BE2C (cell line): ENCODE measurements at regions not wholly inside any gene's neighbourhood (a gene's known extent, or its start where the extent isn't known, plus 50 kb on each side); places are given as distances from the start of the nearest gene placed in this dataset.

Source experiments
- DNase-seq: peaks from one replicate; pipeline ENCODE4 v3.0.0-alpha.2; 2020
- H3K27me3 ChIP-seq: fragments of 250-450 bp; sonication (Bioruptor Pico); 2 replicates; pipeline ENCODE4 v1.5.1; 2020; ENCODE audit warnings: mild to moderate bottlenecking
- H3K36me3 ChIP-seq: fragments of 250-450 bp; sonication (Bioruptor Pico); 2 replicates; pipeline ENCODE4 v1.5.1; 2020; ENCODE audit warnings: mild to moderate bottlenecking
- H3K4me1 ChIP-seq: fragments of 250-450 bp; sonication (Bioruptor Pico); 2 replicates; pipeline ENCODE4 v1.5.1; 2020
- H3K4me3 ChIP-seq: 2 replicates; pipeline ENCODE4 v1.5.1; 2011; ENCODE audit warnings: low read depth, low read length
- H3K9me3 ChIP-seq: fragments of 250-450 bp; sonication (Bioruptor Pico); 2 replicates; pipeline ENCODE4 v1.5.1; 2020
- CTCF ChIP-seq: IDR thresholded peaks from 2 replicates; pipeline ENCODE4 v1.5.1; 2012; ENCODE audit warnings: mild to moderate bottlenecking, low read depth, low read length

- no peak for TF ChIP-seq CTCF
- no peak for DNase-seq
- Histone ChIP-seq H3K4me3 (no peak overlapping the region), H3K4me1 (peaks cover 18% of the 10 kb centered on the region), H3K36me3 (no peaks in the 10 kb centered on the region), H3K9me3 (no peaks in the 10 kb centered on the region), H3K27me3 (no peaks in the 10 kb centered on the region)
Measured at GRCh38 chr5:124239572-124239971, 506.9 kb downstream of the ZNF608 start.

DNA sequence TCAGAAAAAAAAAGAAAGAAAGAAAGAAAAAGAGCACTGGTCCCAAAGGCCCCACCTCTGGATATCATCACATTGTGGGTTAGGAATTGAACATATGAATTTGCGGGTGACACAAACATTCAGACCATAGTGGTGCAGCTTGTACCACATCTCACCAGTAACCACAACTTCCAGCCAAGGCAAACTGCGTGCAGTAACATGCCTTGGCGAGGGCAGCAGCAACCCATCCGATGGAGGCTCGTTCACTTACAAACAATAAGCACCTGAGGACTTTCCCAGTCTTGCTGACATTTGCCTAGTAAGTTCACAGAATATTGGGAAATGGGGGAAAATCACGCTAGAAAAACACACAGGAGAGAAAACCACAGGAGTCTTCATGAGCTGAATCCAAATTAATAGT lies 508.1 kb downstream of the ZNF608 start:
- no peak for DNase-seq
- Histone ChIP-seq H3K9me3 (no peaks in the 10 kb centered on the region), H3K4me1 (peaks cover 21% of the 10 kb centered on the region), H3K36me3 (no peaks in the 10 kb centered on the region), H3K27me3 (no peaks in the 10 kb centered on the region), H3K4me3 (no peak overlapping the region)
- no peak for TF ChIP-seq CTCF

- Histone ChIP-seq H3K36me3 (no peaks in the 10 kb centered on the region), H3K4me3 (no peak overlapping the region), H3K9me3 (no peaks in the 10 kb centered on the region), H3K4me1 (peaks cover 21% of the 10 kb centered on the region), H3K27me3 (no peaks in the 10 kb centered on the region)
- no peak for DNase-seq
- no peak for TF ChIP-seq CTCF
Measured at GRCh38 chr5:124237206-124237695, 509.2 kb downstream of the ZNF608 start.

DNA sequence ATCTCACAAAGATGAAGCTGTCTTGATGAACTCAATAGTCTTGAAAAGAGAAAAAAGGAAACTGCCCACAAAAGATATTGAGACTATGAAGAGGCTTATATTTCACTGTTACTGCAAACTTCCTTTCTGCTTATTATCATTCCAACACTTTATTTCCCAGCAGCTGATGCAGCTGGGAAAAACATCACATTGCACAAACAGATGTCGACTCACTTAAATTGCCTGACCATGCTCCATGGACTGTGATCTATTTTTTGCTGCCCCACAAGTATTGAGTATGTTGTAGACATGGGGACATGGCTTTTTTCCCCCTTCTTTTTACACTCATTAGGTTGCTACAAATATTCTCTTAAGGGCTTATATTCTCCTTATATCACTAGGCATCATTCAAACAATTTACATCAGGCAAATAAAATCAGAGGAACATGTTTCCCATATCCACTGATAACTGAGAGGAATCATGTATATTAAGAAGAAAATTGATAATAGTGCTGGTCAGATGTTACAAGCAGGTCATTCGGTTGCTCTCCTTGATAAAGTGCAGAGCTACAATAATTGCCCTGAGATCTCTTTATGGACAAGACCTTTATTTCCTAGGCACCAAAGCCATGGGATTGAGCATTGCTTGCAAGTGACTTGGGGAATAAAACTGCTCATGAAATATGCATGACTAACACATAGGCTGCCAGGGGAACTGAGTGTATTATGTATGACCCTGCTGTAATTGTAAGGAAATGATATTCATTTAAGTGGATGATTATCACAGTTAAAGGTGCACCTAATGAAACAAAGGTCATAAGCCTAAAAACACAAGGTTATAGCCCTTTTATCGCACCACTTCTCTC lies 509.9 kb downstream of the ZNF608 start:
- no peak for DNase-seq
- Histone ChIP-seq H3K4me3 (no peak overlapping the region), H3K4me1 (peaks cover 21% of the 10 kb centered on the region), H3K9me3 (no peaks in the 10 kb centered on the region), H3K36me3 (no peaks in the 10 kb centered on the region), H3K27me3 (no peaks in the 10 kb centered on the region)
- no peak for TF ChIP-seq CTCF

- no peaks in the 10 kb centered on the region for H3K9me3 ChIP-seq
- DNase-seq: no peak
- no peaks in the 10 kb centered on the region for H3K36me3 ChIP-seq
- peaks cover 21% of the 10 kb centered on the region for H3K4me1 ChIP-seq
- H3K27me3 ChIP-seq: no peaks in the 10 kb centered on the region
- no peak overlapping the region for H3K4me3 ChIP-seq
- no peak for TF ChIP-seq CTCF
Measured at GRCh38 chr5:124235576-124235975, 510.9 kb downstream of the ZNF608 start.

GRCh38 chr5:124234770-124235562 lies 511.5 kb downstream of the ZNF608 start:
- H3K4me3 ChIP-seq: no peak overlapping the region
- no peak for TF ChIP-seq CTCF
- no peaks in the 10 kb centered on the region for H3K36me3 ChIP-seq
- peaks cover 21% of the 10 kb centered on the region for H3K4me1 ChIP-seq
- no peak for DNase-seq
- no peaks in the 10 kb centered on the region for H3K9me3 ChIP-seq
- H3K27me3 ChIP-seq: no peaks in the 10 kb centered on the region
